LNCaP clone FGC (cell line): ENCODE measurements at regions not wholly inside any gene's neighbourhood (a gene's known extent, or its start where the extent isn't known, plus 50 kb on each side); places are given as distances from the start of the nearest gene placed in this dataset.

Source experiments
- DNase-seq: peaks from one replicate; pipeline ENCODE4 v3.0.0-alpha.2; 2011; ENCODE audit warnings: low read depth
- H3K4me3 ChIP-seq: 2 replicates; pipeline ENCODE4 v1.5.1; 2011; ENCODE audit warnings: mild to moderate bottlenecking, low read depth, low read length, control low read depth
- CTCF ChIP-seq: IDR thresholded peaks from 2 replicates; pipeline ENCODE4 v1.5.1; 2012; ENCODE audit warnings: mild to moderate bottlenecking; ENCODE audit not compliant: control insufficient read depth, insufficient read depth; ENCODE audit errors: extremely low read depth

- DNase-seq, result no peak
- TF ChIP-seq CTCF, result no peak
- H3K4me3 ChIP-seq, result no peak overlapping the region
Observed at GRCh38 chr2:406231-406630, 118.3 kb upstream of the ALKAL2 start.

DNA sequence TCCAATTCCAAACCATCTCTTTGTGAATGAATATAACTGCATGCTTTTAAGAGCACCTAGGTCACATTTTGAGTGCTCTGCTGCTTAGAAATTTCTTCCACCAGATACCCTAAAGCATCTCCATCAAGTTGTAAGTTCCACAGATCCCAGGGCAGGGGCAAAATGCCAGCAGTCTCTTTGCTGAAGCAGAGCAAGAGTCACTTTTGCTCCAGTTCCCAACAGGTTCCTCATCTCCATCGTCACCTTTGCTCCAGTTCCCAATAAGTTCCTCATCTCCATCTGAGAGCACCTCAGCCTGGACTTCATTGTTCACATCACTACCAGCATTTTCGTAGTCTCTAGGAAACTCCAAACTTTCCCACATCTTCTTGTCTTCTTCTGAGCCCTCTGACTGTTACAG lies 116.7 kb upstream of the ALKAL2 start:
- DNase-seq, result no peak
- TF ChIP-seq CTCF, result no peak
- H3K4me3 ChIP-seq, result no peak overlapping the region

DNA sequence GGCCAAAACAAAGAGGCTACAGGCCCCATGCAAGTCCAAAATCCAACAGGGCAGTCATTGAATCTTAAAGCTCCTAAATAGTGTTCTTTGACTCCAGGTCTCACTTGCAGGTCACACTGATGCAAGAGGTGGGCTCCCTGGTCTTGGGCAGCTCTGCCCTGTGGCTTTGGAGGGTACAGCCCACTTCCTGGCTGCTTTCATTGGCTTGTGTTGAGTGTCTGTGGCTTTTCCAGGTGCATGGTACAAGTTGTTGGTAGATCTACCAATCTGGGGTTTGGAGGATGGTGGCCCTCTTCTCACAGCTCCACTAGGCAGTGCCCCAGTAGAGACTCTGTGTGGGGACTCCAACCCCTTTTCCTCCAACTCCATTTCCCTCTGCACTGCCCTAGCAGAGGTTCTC lies 115.8 kb upstream of the ALKAL2 start:
- no peak overlapping the region for H3K4me3 ChIP-seq
- DNase-seq, result no peak
- TF ChIP-seq CTCF, result no peak

DNA sequence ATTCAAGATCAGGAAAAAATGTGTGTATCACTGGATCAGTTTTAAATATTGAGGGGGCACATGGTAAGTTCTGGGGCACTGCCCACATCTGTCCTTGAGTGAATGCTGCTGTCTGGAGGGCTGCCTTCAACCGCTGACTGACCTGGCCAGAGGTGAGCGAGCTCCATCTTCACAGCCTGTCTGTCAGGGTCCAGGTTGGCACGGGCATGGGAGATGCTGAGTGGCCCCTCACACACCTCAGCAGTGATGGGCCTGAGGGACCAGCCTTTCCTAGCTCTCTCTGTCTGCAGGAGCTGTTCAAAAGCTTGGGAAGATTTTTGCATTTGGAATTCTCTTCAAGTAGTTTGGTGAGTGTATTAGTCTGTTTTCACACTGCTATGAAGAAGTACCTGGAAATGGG lies 114.8 kb upstream of the ALKAL2 start:
- DNase-seq, result no peak
- no peak for TF ChIP-seq CTCF
- no peak overlapping the region for H3K4me3 ChIP-seq

GRCh38 chr2:402206-402605 lies 114.3 kb upstream of the ALKAL2 start:
- no peak for TF ChIP-seq CTCF
- no peak for DNase-seq
- no peak overlapping the region for H3K4me3 ChIP-seq

GRCh38 chr2:401019-401679 lies 113.3 kb upstream of the ALKAL2 start:
- DNase-seq, result no peak
- no peak for TF ChIP-seq CTCF
- H3K4me3 ChIP-seq, result no peak overlapping the region

- H3K4me3 ChIP-seq, result no peak overlapping the region
- TF ChIP-seq CTCF, result no peak
- no peak for DNase-seq
Observed at GRCh38 chr2:397926-398325, 110.0 kb upstream of the ALKAL2 start.
